NCI-H345 treated with DMSO at 0.1 percent for 48 hours (cell line): ENCODE measurements at regions not wholly inside any gene's neighbourhood (a gene's known extent, or its start where the extent isn't known, plus 50 kb on each side); places are given as distances from the start of the nearest gene placed in this dataset.

Source experiments
- DNase-seq: peaks from one replicate; lab custom pipeline; 2025; ENCODE audit not compliant: unreplicated experiment; lab: John Stamatoyannopoulos, UW

DNA sequence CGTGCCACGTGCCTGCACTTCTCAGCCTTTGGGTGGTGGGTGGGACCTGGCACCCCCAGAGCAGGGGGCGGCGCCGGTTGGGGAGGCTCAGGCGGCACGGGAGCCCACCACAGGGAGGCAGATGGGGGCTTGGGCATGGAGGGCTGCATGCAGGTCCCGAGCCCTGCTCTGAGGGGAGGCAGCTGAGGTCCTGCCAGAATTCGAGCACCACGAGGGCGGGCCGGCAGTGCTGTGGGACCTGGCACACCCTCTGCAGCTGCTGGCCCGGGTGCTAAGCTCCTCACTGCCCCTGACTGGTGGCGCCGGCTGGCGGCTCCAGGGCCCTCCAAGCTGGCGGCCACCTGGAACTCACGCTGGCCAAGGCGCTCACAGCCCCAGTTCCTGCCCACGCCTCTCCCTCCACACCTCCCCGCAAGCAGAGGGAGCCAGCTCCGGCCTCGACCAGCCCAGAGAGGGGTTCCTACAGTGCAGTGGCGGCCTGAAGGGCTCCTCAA, 1176.8 kb upstream of the GYPC start:
- DNase-seq, result no peak

DNA sequence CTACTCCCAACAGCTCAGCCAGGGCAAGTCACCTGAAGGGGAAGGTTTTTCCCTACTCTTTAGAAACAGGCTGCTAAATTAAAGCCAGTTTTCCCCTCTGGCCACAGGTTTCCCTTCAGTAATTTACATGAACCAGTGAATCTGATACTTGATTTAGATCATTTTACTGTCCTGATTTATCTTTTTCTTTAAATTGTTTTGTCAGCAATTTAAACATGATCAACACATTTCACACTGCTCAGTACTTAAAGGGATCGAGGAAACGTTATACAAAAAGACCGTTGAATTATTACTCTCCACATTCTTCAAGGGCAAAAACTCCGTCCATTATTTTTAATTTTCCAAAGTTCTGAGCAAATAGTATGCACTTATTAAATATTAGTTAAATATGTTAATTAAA, 1165.7 kb upstream of the GYPC start:
- DNase-seq, result no peak

DNA sequence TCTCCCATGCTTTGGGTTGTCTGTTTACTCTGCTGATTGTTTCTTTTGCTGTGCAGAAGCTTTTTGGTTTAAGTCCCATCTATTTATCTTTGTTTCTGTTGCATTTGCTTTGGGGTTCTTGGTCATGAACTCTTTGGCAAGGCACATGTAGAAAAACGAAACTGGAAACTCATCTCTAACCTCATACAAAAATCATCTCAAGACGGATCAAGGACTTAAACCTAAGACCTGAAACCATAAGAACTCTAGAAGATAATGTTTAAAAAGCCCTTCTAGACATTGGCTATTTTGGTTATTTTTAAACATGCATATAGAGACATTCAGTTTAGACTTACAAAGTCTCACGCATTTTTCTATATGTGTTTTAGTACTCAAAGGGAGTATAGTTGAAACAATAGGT, 1164.3 kb upstream of the GYPC start:
- no peak for DNase-seq

DNA sequence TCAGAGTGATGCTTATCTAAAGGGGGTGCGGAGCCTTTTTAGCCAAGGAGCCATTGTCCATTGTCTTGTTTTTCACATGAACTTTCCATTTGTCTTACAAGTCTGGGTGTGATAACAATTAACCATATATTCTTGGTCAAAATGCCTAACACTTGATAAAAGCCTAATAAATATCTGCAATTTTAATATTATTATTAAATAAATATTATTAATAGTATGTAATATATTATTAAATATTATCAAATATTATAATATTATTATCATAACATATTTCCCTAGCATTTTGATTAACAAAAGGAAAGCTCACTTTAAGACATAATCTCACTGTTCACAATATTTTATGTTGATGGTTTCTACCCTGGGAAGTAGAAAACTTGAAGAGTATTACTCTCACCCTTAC, 1143.6 kb upstream of the GYPC start:
- no peak for DNase-seq

- DNase-seq, result no peak
Measured at GRCh38 chr2:125516496-125517109, 1139.4 kb upstream of the GYPC start.

DNA sequence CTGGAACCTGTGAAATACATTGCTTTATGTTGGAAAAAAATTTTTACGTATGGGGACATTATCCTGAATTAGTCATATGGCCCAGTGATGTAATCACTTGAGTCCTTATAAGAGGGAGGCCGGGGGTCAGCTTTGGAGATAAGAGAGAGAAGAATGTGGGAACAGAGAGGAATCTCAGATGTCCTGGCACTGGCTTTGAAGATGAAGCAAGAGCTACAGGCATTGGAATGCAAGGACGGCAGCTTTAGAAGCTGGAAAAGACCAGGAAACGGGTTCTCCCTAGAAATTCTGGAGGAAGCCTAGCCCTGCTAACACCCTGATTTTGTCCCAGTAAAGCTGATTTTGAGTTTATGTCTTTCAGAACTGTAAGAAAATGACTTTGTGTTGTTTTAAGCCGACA, 1129.9 kb upstream of the GYPC start:
- DNase-seq, result no peak

GRCh38 chr2:125535089-125535488, 1120.9 kb upstream of the GYPC start:
- DNase-seq, result no peak

DNA sequence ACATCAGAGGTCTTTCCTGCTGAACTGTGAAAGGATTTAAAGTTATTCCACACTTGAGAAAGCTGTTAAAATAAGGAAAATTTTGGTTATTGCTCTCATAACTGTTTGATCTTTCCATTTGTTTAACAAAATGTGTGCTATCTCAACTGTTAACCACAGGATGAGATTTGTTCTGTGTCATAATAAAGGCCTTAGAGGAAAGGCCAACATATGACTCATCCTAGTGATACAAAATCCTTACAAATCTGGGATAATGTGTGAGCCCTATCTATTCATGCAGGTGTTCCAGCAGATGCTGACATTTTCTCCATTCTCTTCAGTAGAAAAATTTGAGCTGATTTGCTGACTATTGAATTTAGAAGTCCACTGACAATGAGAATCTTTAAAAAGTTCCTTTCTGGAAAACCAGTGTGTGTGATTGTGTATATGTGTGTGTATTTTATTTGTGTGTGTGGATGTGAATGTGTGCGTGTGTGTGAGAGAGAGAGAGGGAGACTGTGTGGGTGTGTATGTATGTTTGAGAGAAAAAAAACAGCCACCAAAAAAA, 1111.9 kb upstream of the GYPC start:
- DNase-seq, result no peak

DNA sequence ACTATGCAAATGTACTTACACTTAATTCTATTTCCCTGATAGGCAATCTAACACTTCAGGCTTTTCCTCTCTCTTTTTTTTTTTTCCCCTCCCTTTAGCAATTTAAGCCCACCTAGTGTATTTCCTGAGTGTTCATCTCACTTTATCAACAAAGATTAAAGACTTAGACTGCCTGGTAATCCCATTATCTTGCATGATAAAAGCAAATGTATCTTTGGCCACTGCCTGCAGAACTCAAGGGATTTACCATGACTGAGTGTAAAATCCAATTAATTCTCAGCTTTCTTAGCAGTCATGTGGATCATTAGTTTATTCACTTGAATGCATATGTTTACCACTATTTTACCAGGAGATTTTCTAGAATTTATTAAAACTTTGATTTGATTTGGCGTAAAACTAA, 1102.2 kb upstream of the GYPC start:
- no peak for DNase-seq

DNA sequence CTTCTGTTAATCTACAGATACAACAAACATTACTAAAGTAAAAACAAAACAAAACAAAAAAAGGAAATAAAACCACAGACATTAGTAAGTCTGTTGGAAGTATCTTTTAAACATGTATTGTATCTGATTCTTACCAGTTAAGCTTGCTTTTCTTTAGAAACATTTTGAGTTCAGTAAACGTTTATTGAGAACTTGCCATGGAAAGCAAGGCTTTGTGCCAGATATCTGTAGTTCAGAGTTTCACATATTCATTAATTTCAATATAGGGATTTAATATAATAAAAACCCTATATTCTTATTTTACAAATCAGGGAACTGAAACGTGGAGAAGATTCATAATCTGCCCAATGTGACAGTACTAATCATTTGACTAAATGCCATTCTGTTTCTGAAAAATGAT, 1101.0 kb upstream of the GYPC start:
- DNase-seq, result no peak

DNA sequence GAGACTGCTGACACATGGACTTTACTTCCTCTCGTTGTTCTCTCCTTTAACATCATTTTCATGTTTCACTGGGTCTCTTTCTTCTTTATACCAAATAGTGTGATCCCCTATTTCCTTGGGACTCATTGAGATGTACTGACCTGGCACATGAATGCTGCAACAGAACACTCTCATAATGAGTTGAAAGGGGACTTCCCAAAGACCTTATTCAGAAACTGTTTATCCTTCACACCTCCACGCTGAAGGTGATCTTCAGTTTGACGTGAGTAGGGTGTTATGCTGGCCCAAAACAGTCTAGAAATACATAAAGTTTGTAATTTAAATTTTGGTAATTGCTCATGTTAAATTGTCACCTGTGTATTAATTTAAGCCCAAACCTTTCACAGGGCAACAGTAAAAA, 1096.8 kb upstream of the GYPC start:
- no peak for DNase-seq

DNA sequence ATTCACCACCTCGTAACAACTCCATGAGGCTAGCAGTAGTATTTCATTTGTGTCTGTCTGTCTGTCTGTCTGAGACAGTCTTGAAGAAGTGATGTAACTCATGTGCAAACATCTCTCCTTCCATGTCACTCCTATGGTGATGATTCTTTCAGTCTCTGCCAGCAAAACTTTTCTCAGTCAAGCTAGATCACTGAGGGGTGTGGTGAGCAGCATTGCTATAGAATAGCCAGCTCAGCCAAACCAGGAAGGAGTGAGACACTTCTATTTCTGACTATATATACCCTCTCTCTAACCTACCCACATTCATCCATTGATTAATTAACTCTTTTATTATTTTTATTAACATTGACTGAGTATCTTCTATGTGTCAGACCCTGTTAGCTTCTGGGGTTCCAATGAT, 1095.1 kb upstream of the GYPC start:
- no peak for DNase-seq

- no peak for DNase-seq
Measured at GRCh38 chr2:125561302-125561701, 1094.7 kb upstream of the GYPC start.

DNA sequence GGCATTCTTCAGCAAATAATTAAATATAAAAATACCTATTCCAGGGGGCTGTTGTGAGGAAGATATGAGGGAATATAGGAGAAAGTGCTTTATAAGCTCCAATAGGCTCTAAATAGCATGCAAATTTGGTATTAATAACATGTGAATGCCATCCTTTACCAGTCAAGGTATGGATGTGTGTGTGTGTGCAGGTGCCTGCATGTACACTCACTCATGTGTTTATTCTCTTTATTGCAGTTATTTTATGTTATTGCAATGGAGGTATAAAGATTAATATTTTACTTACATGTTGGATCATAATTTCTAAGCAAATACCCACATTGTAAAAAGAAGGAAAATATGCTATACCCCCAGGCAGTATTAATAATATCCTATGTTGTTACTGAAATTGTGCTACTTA, 1093.0 kb upstream of the GYPC start:
- DNase-seq, result no peak

DNA sequence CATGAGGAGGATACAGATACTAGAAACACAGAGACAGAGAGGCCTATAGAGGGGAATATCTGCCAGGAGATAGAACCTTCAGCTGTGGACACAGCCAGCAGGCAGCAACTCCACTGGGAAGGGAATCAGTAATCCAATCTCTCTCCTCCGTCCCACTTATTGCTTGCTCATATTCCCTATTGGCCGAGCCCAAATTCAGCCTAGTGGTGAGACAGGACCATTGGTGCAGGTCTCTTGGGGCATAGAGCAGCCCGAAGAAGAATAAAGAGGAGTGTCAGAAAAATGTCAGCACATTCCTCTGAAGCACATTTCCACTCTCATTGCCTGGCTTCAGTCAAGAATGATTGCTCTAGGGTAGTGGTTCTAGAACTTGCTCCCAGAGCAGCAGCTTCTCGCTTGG, 1091.5 kb upstream of the GYPC start:
- no peak for DNase-seq

DNA sequence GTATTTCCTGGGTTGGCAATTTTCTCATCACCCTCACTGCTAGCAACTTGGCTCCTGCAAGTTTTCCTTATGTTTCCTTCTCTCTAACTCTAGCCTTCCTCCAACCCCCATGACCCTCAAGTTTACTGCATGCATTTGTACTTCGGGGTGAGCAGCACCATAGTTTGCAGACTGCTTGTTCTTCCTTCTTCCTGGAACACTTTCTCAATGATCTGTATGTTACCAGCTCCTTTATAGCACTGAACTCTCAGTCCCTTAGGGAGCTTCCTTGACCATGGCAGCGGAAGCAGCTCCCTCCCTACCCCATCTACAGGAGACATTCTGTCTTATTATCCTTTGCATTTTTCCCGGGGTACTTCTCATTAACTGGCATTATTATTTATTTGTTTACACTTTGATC, 1089.5 kb upstream of the GYPC start:
- DNase-seq, result no peak

DNA sequence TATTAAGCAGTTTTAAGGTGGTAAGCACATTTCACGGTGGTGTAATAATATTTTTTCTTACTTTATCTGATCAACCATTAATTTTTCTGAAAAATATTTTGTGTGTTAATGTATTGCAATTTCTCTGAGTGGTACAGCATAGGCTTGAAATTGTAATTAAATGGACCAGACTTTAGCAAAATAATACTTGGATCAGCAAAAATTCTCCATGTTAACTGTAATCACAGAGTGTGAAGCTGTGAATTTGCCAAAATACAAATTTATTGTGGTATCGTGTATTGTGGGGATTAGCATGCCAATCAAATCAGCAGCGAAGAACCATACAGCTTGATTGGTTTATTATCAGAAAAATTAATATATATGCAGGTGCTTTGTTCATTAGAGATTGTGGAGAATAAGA, 1088.9 kb upstream of the GYPC start:
- DNase-seq, result no peak

DNA sequence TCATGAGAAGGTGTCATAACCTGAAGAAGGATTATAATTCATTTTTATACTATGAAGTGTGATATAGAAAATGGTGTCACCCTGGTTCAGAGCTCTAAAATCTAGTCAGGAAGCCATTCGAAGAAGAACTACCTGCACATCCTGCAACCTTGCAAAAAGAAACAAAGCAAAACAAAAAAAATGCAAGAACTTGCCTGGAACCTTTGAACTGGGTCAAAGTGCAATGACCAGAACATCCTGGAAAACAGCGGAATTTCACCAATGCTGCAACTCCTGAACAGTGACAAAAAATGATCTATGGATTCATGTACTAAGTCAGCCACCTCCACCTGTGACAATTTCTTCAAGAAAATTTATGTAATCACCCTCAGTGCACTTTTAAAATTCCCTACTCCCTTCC, 1083.3 kb upstream of the GYPC start:
- DNase-seq, result no peak

DNA sequence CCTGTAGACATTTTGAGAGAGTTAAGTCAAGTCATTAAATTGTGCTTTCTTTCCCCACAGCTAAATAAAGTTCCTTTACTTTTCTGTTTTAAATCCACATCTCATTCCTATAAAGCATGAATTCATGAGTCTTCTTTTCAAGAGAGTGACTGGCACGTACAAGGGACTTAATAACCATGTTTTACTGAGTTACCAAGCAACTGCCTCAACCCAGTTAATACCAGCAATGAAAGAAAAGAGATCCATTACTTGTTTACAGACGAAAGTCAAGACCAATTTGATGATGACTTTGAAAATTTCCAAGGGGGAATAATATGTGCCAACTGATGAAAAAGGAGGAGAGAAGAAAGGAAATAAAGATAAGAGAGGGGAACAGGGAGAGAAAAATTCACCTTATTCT, 1082.5 kb upstream of the GYPC start:
- DNase-seq, result no peak

GRCh38 chr2:125576558-125576957, 1079.4 kb upstream of the GYPC start:
- DNase-seq, result no peak

GRCh38 chr2:125581557-125581956, 1074.4 kb upstream of the GYPC start:
- DNase-seq, result no peak

DNA sequence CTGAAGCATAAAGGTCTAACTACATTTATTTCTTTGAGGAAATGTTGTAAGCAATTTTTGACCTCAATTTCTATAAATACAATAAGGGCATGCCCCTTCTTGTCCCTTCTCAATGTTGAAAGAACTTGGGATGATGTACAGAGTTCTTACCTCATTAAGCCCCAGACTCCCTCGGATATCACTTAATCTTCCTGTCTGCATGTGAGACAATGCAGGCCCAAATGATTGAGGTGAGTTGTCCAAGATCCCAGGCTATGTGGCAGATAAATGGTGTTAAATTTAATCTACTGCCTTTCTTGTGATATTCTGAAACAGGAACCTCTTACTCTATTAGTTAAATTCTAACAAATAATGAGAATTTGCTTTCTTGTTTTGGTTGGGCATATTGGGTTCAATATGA, 1073.4 kb upstream of the GYPC start:
- DNase-seq, result no peak

- no peak for DNase-seq
Measured at GRCh38 chr2:125584732-125585131, 1071.2 kb upstream of the GYPC start.
